HG02678 (cell line): ENCODE measurements at regions not wholly inside any gene's neighbourhood (a gene's known extent, or its start where the extent isn't known, plus 50 kb on each side); places are given as distances from the start of the nearest gene placed in this dataset.
"Not testable (repeated sequence)": the region's sequence is repeated elsewhere in the genome, so short reads cannot be mapped to it uniquely, and the experiment has no call there.

Experiments used
- ATAC-seq: cut with Tn5 transposase; IDR thresholded peaks from one replicate; pipeline ENCODE4 v1.9.1; 2021; ENCODE audit warnings: mild to moderate bottlenecking, moderate library complexity; ENCODE audit not compliant: unreplicated experiment

- ATAC-seq = no peak
Observed at GRCh38 chr6:11961923-11962322, 50.2 kb upstream of the HIVEP1 start.

DNA sequence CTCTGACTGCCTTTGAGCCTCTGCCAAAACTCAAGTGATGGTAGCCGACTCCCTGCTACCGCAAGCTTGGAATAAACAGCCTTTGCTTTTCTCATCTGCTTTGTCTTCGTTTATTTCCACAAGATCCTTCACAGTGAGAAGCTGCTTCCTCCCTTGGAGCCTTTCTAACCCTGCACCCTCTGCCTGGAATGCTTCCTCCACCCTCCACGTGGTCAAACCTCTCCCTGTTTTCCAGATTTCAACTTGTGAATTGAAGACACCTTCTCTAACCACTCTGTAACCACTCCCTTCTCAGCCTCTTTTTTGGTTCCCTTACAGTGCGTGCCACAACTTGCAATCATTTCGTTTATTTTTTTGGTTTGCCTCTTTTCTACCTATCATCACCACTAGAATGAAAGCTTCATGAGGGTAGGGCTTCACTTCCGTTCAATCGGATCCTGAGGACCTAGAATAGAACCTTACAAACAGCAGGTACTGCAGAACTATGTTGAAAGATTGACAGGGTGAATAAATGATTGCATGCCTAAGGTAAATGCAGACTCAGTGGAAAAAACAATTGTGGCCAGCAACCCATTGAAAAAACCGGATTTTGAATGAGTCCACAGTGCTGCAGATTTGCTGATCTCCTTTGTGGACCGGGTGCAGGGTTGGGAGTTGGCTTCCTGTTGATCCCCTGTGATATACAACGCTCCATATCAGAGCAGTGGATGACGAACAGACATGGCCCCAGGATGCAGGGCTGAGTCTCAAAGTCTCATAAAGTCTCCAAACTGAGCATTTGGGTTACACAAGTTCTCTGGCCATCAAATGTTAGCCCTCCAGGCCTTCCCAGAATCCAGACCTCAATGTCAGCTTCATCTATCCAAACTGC lies 51.0 kb upstream of the HIVEP1 start:
- no peak for ATAC-seq

- no peak for ATAC-seq
Observed at GRCh38 chr6:11956781-11957180, 55.3 kb upstream of the HIVEP1 start.

DNA sequence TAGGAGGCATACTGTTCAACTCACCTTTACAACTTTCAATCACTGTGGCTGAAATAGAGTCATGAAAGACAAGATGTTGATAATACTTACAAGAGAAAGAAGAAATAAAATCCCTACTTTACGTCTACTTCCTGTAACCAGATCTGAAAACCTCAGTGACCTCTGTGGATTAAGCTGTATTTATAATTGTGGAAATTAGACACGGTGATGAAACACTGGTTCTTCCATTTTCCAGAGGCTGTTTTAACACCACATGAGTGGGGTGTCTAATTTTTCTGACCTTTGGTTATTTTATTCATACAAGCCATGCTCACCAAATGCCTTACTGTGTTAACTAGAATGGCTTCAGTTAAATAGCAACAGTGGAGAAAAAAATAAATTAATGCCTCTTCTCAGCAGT lies 58.5 kb upstream of the HIVEP1 start:
- ATAC-seq = no peak

- ATAC-seq = no peak
Observed at GRCh38 chr6:11952316-11952715, 59.8 kb upstream of the HIVEP1 start.

- ATAC-seq = no peak
Observed at GRCh38 chr6:11951868-11952267, 60.2 kb upstream of the HIVEP1 start.

DNA sequence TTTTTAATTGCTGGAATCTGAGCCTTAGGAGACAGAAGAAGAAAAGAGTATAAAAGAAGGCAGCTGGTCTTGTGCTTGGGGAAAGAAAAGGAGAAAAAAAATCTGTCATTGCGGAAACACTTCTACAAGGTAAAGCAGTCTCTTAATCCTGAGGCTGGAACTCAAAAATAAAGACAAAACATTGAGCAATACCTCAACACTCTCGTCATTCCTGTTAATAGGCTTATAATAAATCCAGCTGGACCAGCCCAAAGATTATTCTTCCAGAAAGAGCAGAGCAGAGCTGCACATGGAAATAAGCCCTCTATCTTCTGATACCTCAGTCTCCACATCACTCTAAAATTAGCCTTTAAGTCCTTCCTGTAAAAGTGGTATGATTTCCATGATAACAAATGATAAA lies 62.0 kb upstream of the HIVEP1 start:
- ATAC-seq = no peak

GRCh38 chr6:11947575-11947974 lies 64.5 kb upstream of the HIVEP1 start:
- no peak for ATAC-seq

DNA sequence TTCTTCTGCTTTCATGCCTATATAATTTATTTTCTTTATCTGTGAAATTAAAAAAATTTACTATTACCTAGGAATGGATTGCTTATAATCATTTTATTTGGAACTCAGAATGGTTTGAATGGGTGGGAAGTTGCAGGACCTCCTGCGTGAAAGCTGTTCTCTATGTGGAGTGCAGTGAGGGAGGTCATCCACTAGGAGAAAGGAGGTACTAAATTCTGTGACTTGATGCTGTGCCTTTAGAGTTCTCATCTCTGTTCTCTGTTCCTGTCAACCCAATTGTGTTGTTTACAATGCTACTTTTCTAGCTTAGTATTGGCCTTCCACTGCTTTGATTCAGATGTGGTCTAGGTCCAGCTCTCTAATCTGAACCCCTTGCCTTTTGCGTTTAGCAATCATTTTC lies 65.0 kb upstream of the HIVEP1 start:
- ATAC-seq = no peak

DNA sequence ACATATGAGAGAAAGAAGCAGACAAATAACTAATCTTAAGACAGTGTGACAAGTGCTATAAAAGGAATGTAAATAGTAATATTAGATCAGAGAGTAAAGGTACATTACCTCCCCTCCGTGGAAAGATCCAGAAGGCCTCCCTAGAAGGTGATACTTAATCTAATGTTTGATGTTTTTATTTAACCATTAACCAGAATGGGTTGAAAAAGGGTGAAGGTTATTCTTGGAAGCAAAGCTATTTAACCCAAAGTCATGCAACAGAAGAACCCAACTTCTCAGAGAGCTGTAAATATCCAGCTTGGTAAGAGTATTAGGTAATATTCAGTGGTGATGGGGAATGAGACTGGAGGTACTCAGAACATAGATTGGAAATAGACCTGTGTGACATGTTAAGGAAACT lies 68.0 kb upstream of the HIVEP1 start:
- no peak for ATAC-seq

GRCh38 chr6:11943060-11943459 lies 69.1 kb upstream of the HIVEP1 start:
- ATAC-seq = no peak

- no peak for ATAC-seq
Observed at GRCh38 chr6:11942185-11942864, 69.8 kb upstream of the HIVEP1 start.

GRCh38 chr6:11940532-11941166 lies 71.5 kb upstream of the HIVEP1 start:
- not testable (repeated sequence) for ATAC-seq

DNA sequence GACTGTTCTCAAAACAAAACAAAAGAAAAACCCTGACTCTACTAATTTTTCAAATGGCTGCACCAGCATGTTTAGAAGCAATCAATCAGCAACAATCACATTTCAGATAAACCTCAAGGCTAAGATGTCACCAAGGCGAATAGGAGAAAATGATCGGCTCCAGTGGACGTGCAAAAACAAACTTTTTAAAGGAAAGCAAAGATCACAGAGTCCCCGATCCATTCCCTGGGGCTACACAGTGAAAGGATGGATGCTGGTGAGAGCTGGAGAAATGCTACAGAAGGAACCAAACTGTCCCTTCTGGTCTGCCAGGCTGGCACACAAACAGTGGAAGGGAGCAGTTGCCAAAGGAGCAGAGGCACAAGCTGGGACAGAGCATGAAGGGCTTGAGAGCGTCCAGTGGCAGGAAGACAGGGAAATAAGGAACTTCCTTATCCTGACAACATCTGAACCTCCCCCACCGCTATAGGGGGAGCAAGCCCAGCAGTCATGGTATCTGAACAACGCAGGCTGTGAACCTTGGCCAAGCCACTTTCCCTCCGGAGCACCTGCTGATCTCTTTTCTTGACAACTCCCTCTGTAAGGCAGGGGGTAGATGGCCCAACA lies 73.7 kb upstream of the HIVEP1 start:
- ATAC-seq = no peak

DNA sequence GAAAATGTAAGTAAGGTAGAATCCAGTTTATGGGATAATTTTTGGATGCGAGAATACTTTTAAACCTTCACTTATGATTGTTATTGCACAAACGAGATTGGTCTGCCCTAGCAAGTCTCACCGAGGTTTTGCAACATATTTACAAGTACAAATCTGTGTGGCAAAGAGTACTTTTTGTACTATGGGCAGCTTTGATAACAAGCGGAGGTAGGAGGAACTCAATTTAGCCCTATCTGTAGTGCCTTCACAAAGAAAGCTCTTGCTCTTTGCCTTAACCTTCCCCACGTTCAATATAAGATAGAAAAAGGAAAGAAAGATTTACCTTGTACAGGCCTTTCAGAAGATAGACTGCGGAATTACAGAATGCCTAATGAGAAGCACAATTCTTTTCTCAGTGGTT lies 77.5 kb upstream of the HIVEP1 start:
- no peak for ATAC-seq

DNA sequence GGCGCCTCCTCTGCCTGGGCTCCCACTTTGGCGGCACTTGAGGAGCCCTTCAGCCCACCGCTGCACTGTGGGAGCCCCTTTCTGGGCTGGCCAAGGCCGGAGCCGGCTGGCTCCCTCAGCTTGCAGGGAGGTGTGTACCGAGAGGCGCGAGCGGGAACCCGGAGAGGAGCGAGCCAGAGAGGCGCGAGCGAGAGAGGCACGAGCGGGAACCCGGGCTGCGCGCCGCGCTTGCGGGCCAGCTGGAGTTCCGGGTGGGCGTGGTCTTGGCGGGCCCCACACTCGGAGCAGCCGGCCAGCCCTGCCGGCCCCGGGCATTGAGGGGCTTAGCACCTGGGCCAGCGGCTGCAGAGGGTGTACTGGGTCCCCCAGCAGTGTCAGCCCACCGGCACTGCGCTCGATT lies 79.2 kb upstream of the HIVEP1 start:
- not testable (repeated sequence) for ATAC-seq

DNA sequence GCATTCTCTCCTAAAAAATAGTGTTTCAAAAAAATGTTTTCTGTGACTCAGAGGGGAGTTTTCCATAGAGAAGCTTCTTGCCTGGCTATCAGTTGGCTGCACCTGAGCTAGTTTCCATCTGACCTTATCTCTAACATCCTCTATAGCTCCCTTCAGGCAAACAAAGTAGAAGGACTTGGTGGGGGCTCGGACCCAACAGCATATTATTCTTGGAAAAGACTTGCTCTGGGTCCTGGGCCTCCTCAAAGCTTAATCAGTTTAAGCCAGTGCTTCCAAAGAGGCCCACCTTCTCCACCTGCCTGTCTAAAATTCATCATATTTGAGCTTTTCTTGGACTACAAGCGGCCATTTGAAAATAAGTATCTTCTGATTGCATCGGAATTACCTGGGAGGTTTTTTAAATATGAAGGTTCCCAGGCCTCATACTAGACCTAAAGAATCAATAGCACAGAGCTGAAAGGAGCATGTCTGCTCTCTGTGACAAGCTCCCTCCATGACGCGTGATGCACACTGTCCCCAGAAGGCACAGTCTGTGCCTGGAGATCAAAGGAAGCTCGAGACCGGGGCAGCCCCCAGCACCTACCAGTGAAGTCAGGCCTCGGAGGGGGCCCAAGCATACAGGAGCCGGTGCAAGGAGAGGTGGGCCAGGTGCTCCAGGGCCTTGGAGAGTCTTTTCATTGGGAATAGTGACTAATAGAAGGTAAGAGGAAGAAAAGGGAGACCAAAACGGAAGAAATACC lies 80.6 kb upstream of the HIVEP1 start:
- no peak for ATAC-seq

DNA sequence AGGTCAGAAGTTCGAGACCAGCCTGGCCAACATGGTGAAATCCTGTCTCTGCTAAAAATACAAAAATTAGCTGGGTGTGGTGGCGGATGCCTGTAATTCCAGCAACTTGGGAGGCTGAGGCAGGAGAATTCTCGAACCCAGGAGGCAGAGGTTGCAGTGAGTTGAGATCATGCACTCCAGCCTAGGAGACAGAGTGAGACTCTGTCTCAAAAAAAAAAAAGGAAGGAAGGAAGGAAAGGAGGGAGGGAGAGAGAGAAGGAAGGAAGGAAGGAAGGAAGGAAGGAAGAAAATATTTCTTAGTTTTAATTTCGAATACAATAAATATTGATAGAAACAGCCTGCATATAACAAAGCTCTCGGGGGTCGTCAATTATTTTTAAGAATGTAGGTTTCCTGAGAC lies 81.3 kb upstream of the HIVEP1 start:
- not testable (repeated sequence) for ATAC-seq

GRCh38 chr6:11930240-11930639 lies 81.9 kb upstream of the HIVEP1 start:
- no peak for ATAC-seq

DNA sequence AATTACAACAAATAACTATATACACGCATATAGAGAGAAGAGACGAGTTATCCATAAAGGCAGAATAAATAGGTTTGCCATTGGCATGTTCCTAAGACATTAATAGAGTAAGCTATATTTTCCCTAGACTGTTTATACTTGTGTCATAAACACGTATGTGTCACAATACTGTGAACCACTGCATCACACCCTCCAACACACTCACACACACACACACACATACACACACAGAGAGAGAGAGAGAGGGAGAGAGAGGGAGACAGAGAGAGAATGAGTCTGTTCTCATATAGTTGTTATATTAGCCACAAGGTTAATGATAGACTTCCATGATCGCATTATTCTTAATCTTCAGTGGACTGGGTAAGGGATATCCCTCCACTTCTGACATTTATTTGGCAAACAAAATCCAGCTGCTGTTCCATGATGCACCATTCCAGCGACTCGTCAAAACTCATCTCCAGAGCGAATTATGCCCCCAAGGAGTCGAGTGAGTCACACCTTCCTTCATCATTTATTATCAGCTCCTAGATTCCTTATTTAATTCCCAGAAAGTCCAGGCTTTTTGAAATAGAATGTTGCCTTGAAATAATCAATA lies 82.8 kb upstream of the HIVEP1 start:
- no peak for ATAC-seq
